GM23338 (cell line): ENCODE measurements at regions not wholly inside any gene's neighbourhood (a gene's known extent, or its start where the extent isn't known, plus 50 kb on each side); places are given as distances from the start of the nearest gene placed in this dataset.

ENCODE experiments used
- ATAC-seq: fragments of 200-7000 bp; cut with Tn5 transposase; 3 replicates; pipeline ENCODE4 v1.9.1; 2020
- DNase-seq: peaks from one replicate; pipeline ENCODE4 v3.0.0-alpha.2; 2015; ENCODE audit warnings: low spot score
- H2AFZ ChIP-seq: fragments of 200-600 bp; sonication (generic); 2 replicates; pipeline ENCODE4 v1.8.0; 2016; ENCODE audit warnings: antibody characterized with exemption, mild to moderate bottlenecking, moderate library complexity
- H3F3A ChIP-seq: fragments of 200-600 bp; sonication (generic); replicated peaks from 2 replicates; pipeline ENCODE4 v1.8.0; 2017; ENCODE audit warnings: antibody characterized with exemption, mixed run types, low read depth
- H3K27ac ChIP-seq: fragments of 200-600 bp; sonication (generic); 2 replicates; pipeline ENCODE4 v1.6.1; 2016; ENCODE audit warnings: low read depth
- H3K27me3 ChIP-seq: fragments of 200-600 bp; sonication (generic); 2 replicates; pipeline ENCODE4 v1.8.0; 2016; ENCODE audit warnings: mild to moderate bottlenecking, mixed run types, moderate library complexity; ENCODE audit not compliant: insufficient read depth
- H3K36me3 ChIP-seq: fragments of 200-600 bp; sonication (generic); 2 replicates; pipeline ENCODE4 v1.8.0; 2016; ENCODE audit warnings: mild to moderate bottlenecking; ENCODE audit not compliant: insufficient read depth
- H3K4me1 ChIP-seq: fragments of 200-600 bp; sonication (generic); 2 replicates; pipeline ENCODE4 v1.8.0; 2016; ENCODE audit warnings: mild to moderate bottlenecking, moderate library complexity; ENCODE audit not compliant: insufficient read depth
- H3K4me2 ChIP-seq: fragments of 200-600 bp; sonication (generic); 2 replicates; pipeline ENCODE4 v1.7.1; 2017; ENCODE audit warnings: mixed run types
- H3K4me3 ChIP-seq: fragments of 200-600 bp; sonication (generic); 2 replicates; pipeline ENCODE4 v1.6.1; 2016; ENCODE audit warnings: mixed run types
- H3K79me2 ChIP-seq: fragments of 200-600 bp; sonication (generic); replicated peaks from 2 replicates; pipeline ENCODE4 v1.8.0; 2017; ENCODE audit warnings: mild to moderate bottlenecking; ENCODE audit not compliant: insufficient read depth
- H3K9me2 ChIP-seq: fragments of 200-600 bp; sonication (generic); 2 replicates; pipeline ENCODE4 v1.8.0; 2017; ENCODE audit not compliant: insufficient read depth
- H4K20me1 ChIP-seq: fragments of 200-600 bp; sonication (generic); replicated peaks from 2 replicates; pipeline ENCODE4 v1.8.0; 2017; ENCODE audit warnings: mild to moderate bottlenecking; ENCODE audit not compliant: insufficient read depth
- H3K27ac Mint-ChIP-seq: 2 replicates; pipeline ENCODE4 v1.8.0; 2020; ENCODE audit warnings: inconsistent platforms, mild to moderate bottlenecking, moderate library complexity, mixed read lengths
- H3K27me3 Mint-ChIP-seq: 3 replicates; pipeline ENCODE4 v1.8.0; 2022; ENCODE audit warnings: low read depth, mild to moderate bottlenecking, moderate library complexity, mixed read lengths, inconsistent platforms; ENCODE audit not compliant: insufficient read depth, poor library complexity
- H3K36me3 Mint-ChIP-seq: 3 replicates; pipeline ENCODE4 v1.8.0; 2021; ENCODE audit warnings: low read depth, mild to moderate bottlenecking, inconsistent platforms, moderate library complexity, mixed read lengths
- H3K4me1 Mint-ChIP-seq: 3 replicates; pipeline ENCODE4 v1.8.0; 2020; ENCODE audit warnings: mild to moderate bottlenecking, inconsistent platforms, mixed read lengths
- H3K4me3 Mint-ChIP-seq: 3 replicates; pipeline ENCODE4 v1.8.0; 2021; ENCODE audit warnings: moderate library complexity, mild to moderate bottlenecking, inconsistent platforms, mixed read lengths
- H3K9me3 Mint-ChIP-seq: 3 replicates; pipeline ENCODE4 v1.8.0; 2020; ENCODE audit warnings: moderate library complexity, mild to moderate bottlenecking, inconsistent platforms, mixed read lengths
- CREB1 ChIP-seq: fragments of 250-450 bp; sonication (Bioruptor Pico); IDR thresholded peaks from 2 replicates; pipeline ENCODE4 v1.5.0; 2020; ENCODE audit warnings: low read depth, mild to moderate bottlenecking, moderate library complexity
- EZH2 ChIP-seq: fragments of 200-600 bp; sonication (generic); IDR thresholded peaks from one replicate; pipeline ENCODE4 v1.8.0; 2017; ENCODE audit warnings: antibody characterized with exemption, mild to moderate bottlenecking, low read depth; ENCODE audit not compliant: unreplicated experiment
- EZH2phosphoT487 ChIP-seq: fragments of 200-600 bp; sonication (generic); IDR thresholded peaks from one replicate; pipeline ENCODE4 v1.8.1; 2018; ENCODE audit warnings: antibody characterized with exemption; ENCODE audit not compliant: unreplicated experiment
- JUNB ChIP-seq: IDR thresholded peaks from one replicate; pipeline ENCODE4 v1.6.1; 2016; ENCODE audit warnings: antibody characterized with exemption; ENCODE audit not compliant: unreplicated experiment
- POLR2AphosphoS5 ChIP-seq: IDR thresholded peaks from 2 replicates; pipeline ENCODE4 v1.6.1; 2016; ENCODE audit warnings: antibody characterized with exemption, low read depth
- STAT1 ChIP-seq: IDR thresholded peaks from one replicate; pipeline ENCODE4 v1.6.1; 2016; ENCODE audit warnings: antibody characterized with exemption; ENCODE audit not compliant: unreplicated experiment
- ZNF331 ChIP-seq: fragments of 250-450 bp; sonication (Bioruptor Pico); IDR thresholded peaks from 2 replicates; pipeline ENCODE4 v1.5.0; 2020; ENCODE audit warnings: low read depth, mild to moderate bottlenecking, moderate library complexity
- TF ChIP-seq, protein P1 (sequence below): IDR thresholded peaks from 2 replicates; pipeline ENCODE4 v1.6.1; 2016; ENCODE audit warnings: antibody characterized with exemption
- TF ChIP-seq, protein P2 (sequence below): IDR thresholded peaks from one replicate; pipeline ENCODE4 v1.6.1; 2018; ENCODE audit warnings: antibody characterized with exemption; ENCODE audit not compliant: unreplicated experiment
- TF ChIP-seq, protein P3 (sequence below): fragments of 250-450 bp; sonication (Bioruptor Pico); IDR thresholded peaks from 2 replicates; pipeline ENCODE4 v1.5.0; 2020; ENCODE audit warnings: mild to moderate bottlenecking, moderate library complexity

DNA sequence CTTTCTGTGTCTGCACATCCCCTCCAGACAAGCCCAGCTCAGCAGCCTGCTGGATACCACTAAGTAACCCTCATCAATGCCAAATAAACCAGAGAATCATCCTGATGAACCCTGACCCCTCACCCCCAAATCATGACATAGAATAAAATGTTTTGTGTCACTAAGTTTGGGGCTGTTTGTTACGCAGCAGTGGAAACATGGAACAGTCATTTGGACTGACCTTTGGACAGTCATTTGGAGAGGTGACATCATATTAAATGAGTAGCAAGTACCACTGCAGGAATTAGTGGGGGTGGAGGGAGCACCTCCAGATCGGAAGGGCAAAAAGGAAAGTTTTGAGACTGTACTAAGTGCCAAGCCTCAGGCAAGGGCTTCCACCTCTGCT is 55.6 kb upstream of the MSX1 start:
- Mint-ChIP-seq H3K27ac (no peak overlapping the region), H3K4me1 (no peaks in the 10 kb centered on the region), H3K9me3 (peaks cover 3% of the 10 kb centered on the region), H3K36me3 (peaks cover 2% of the 10 kb centered on the region; the same call in 1 of the 3 replicates), H3K27me3 (peaks cover 9% of the 10 kb centered on the region), H3K4me3 (no peak overlapping the region)
- Histone ChIP-seq H3K9me2 (peaks cover 2% of the 10 kb centered on the region; the same call in 1 of the 2 replicates), H3K36me3 (no peaks in the 10 kb centered on the region), H3K27me3 (no peaks in the 10 kb centered on the region), H3K4me2 (no peak overlapping the region), H3K4me3 (no peak overlapping the region), H3K79me2 (no peaks in the 10 kb centered on the region), H3K27ac (no peak overlapping the region), H3F3A (no peaks in the 10 kb centered on the region), H3K4me1 (no peaks in the 10 kb centered on the region), H4K20me1 (no peaks in the 10 kb centered on the region), H2AFZ (no peak overlapping the region)
- no peak for DNase-seq
- no peak for TF ChIP-seq EZH2
- TF ChIP-seq CREB1 = no peak
- TF ChIP-seq POLR2AphosphoS5 = no peak
- TF ChIP-seq JUNB = no peak
- TF ChIP-seq, protein P1, sequence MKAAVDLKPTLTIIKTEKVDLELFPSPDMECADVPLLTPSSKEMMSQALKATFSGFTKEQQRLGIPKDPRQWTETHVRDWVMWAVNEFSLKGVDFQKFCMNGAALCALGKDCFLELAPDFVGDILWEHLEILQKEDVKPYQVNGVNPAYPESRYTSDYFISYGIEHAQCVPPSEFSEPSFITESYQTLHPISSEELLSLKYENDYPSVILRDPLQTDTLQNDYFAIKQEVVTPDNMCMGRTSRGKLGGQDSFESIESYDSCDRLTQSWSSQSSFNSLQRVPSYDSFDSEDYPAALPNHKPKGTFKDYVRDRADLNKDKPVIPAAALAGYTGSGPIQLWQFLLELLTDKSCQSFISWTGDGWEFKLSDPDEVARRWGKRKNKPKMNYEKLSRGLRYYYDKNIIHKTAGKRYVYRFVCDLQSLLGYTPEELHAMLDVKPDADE = no peak
- TF ChIP-seq, protein P2, sequence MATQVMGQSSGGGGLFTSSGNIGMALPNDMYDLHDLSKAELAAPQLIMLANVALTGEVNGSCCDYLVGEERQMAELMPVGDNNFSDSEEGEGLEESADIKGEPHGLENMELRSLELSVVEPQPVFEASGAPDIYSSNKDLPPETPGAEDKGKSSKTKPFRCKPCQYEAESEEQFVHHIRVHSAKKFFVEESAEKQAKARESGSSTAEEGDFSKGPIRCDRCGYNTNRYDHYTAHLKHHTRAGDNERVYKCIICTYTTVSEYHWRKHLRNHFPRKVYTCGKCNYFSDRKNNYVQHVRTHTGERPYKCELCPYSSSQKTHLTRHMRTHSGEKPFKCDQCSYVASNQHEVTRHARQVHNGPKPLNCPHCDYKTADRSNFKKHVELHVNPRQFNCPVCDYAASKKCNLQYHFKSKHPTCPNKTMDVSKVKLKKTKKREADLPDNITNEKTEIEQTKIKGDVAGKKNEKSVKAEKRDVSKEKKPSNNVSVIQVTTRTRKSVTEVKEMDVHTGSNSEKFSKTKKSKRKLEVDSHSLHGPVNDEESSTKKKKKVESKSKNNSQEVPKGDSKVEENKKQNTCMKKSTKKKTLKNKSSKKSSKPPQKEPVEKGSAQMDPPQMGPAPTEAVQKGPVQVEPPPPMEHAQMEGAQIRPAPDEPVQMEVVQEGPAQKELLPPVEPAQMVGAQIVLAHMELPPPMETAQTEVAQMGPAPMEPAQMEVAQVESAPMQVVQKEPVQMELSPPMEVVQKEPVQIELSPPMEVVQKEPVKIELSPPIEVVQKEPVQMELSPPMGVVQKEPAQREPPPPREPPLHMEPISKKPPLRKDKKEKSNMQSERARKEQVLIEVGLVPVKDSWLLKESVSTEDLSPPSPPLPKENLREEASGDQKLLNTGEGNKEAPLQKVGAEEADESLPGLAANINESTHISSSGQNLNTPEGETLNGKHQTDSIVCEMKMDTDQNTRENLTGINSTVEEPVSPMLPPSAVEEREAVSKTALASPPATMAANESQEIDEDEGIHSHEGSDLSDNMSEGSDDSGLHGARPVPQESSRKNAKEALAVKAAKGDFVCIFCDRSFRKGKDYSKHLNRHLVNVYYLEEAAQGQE = no peak
- TF ChIP-seq, protein P3, sequence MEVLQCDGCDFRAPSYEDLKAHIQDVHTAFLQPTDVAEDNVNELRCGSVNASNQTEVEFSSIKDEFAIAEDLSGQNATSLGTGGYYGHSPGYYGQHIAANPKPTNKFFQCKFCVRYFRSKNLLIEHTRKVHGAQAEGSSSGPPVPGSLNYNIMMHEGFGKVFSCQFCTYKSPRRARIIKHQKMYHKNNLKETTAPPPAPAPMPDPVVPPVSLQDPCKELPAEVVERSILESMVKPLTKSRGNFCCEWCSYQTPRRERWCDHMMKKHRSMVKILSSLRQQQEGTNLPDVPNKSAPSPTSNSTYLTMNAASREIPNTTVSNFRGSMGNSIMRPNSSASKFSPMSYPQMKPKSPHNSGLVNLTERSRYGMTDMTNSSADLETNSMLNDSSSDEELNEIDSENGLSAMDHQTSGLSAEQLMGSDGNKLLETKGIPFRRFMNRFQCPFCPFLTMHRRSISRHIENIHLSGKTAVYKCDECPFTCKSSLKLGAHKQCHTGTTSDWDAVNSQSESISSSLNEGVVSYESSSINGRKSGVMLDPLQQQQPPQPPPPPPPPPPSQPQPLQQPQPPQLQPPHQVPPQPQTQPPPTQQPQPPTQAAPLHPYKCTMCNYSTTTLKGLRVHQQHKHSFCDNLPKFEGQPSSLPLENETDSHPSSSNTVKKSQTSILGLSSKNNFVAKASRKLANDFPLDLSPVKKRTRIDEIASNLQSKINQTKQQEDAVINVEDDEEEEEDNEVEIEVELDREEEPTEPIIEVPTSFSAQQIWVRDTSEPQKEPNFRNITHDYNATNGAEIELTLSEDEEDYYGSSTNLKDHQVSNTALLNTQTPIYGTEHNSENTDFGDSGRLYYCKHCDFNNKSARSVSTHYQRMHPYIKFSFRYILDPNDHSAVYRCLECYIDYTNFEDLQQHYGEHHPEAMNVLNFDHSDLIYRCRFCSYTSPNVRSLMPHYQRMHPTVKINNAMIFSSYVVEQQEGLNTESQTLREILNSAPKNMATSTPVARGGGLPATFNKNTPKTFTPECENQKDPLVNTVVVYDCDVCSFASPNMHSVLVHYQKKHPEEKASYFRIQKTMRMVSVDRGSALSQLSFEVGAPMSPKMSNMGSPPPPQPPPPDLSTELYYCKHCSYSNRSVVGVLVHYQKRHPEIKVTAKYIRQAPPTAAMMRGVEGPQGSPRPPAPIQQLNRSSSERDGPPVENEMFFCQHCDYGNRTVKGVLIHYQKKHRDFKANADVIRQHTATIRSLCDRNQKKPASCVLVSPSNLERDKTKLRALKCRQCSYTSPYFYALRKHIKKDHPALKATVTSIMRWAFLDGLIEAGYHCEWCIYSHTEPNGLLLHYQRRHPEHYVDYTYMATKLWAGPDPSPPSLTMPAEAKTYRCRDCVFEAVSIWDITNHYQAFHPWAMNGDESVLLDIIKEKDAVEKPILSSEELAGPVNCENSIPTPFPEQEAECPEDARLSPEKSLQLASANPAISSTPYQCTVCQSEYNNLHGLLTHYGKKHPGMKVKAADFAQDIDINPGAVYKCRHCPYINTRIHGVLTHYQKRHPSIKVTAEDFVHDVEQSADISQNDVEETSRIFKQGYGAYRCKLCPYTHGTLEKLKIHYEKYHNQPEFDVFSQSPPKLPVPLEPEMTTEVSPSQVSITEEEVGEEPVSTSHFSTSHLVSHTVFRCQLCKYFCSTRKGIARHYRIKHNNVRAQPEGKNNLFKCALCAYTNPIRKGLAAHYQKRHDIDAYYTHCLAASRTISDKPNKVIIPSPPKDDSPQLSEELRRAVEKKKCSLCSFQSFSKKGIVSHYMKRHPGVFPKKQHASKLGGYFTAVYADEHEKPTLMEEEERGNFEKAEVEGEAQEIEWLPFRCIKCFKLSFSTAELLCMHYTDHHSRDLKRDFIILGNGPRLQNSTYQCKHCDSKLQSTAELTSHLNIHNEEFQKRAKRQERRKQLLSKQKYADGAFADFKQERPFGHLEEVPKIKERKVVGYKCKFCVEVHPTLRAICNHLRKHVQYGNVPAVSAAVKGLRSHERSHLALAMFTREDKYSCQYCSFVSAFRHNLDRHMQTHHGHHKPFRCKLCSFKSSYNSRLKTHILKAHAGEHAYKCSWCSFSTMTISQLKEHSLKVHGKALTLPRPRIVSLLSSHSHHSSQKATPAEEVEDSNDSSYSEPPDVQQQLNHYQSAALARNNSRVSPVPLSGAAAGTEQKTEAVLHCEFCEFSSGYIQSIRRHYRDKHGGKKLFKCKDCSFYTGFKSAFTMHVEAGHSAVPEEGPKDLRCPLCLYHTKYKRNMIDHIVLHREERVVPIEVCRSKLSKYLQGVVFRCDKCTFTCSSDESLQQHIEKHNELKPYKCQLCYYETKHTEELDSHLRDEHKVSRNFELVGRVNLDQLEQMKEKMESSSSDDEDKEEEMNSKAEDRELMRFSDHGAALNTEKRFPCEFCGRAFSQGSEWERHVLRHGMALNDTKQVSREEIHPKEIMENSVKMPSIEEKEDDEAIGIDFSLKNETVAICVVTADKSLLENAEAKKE = no peak
- TF ChIP-seq ZNF331 (CRISPR knock-in tag) = no peak
- no peak for TF ChIP-seq EZH2phosphoT487
- TF ChIP-seq STAT1 = no peak
- no peak for ATAC-seq
